ENCODE measurements at regions not wholly inside any gene's neighbourhood (a gene's known extent, or its start where the extent isn't known, plus 50 kb on each side); places are given as distances from the start of the nearest gene placed in this dataset.

- peaks cover 3% of the 10 kb centered on the region for H3K9me3 Mint-ChIP-seq
- intact Hi-C loops (cut with DNase I, micrococcal nuclease), result loop anchor here in 1 of 2 experiments (5.0 kb wide), 1 partner anchor 52 kb away; no protein-coding TSS in a partner anchor
- no peak overlapping the region for H3K4me3 Mint-ChIP-seq
- POLR2A ChIA-PET, result no interaction called here
- DNase-seq, result no peak
- Histone ChIP-seq H3K27me3 (ENCODE audit: control insufficient read depth in 1 of 2, insufficient read depth in 2 of 2, low read length in 2 of 2) (no peaks in the 10 kb centered on the region), H3K36me3 (ENCODE audit: insufficient read depth, low read length) (no peaks in the 10 kb centered on the region), H3K4me3 (ENCODE audit: low read length) (no peak overlapping the region), H3K9me3 (ENCODE audit: control insufficient read depth in 1 of 2, insufficient read depth in 1 of 2, low read length in 2 of 2) (no peaks in the 10 kb centered on the region), H3K27ac (ENCODE audit: low read depth in 1 of 2, low read length in 2 of 2) (no peak overlapping the region), H3K4me1 (ENCODE audit: insufficient read depth, low read length) (no peaks in the 10 kb centered on the region)
- CTCF ChIA-PET, result no interaction called here
- H3K36me3 Mint-ChIP-seq (ENCODE audit: low read depth), result no peaks in the 10 kb centered on the region
- no peak for TF ChIP-seq CTCF (IDR thresholded peaks at IDR 0.05)
- H3K27ac Mint-ChIP-seq, result no peak overlapping the region
- H3K4me1 Mint-ChIP-seq (ENCODE audit: low read depth), result peaks cover under 1% of the 10 kb centered on the region
- no peak for ATAC-seq (ENCODE audit: poor library complexity)
- H3K27me3 Mint-ChIP-seq, result no peaks in the 10 kb centered on the region
Observed at GRCh38 chr6:149223904-149224351, 93.6 kb upstream of the TAB2 start.

- no peak overlapping the region for H3K4me3 ChIP-seq (ENCODE audit: low read length)
- H3K27ac ChIP-seq (ENCODE audit: low read depth in 1 of 2, low read length in 2 of 2), result no peak overlapping the region
- no peak overlapping the region for H3K27ac Mint-ChIP-seq
- no peaks in the 10 kb centered on the region for H3K36me3 Mint-ChIP-seq (ENCODE audit: low read depth)
- intact Hi-C loops (cut with DNase I, micrococcal nuclease), result loop anchor here in 1 of 2 experiments (5.0 kb wide), 1 partner anchor 52 kb away; no protein-coding TSS in a partner anchor
- H3K27me3 Mint-ChIP-seq, result no peaks in the 10 kb centered on the region
- peaks cover 3% of the 10 kb centered on the region for H3K9me3 Mint-ChIP-seq
- no peaks in the 10 kb centered on the region for H3K4me1 ChIP-seq (ENCODE audit: insufficient read depth, low read length)
- no peak overlapping the region for H3K4me3 Mint-ChIP-seq
- ATAC-seq (ENCODE audit: poor library complexity) (no peak), DNase-seq (no peak)
- H3K4me1 Mint-ChIP-seq (ENCODE audit: low read depth), result no peaks in the 10 kb centered on the region
- H3K27me3 ChIP-seq (ENCODE audit: control insufficient read depth in 1 of 2, insufficient read depth in 2 of 2, low read length in 2 of 2), result no peaks in the 10 kb centered on the region
- TF ChIP-seq CTCF (IDR thresholded peaks at IDR 0.05), result no peak
- CTCF ChIA-PET, result no interaction called here
- H3K9me3 ChIP-seq (ENCODE audit: control insufficient read depth in 1 of 2, insufficient read depth in 1 of 2, low read length in 2 of 2), result no peaks in the 10 kb centered on the region
- H3K36me3 ChIP-seq (ENCODE audit: insufficient read depth, low read length), result no peaks in the 10 kb centered on the region
- POLR2A ChIA-PET, result no interaction called here
Observed at GRCh38 chr6:149224399-149224798, 93.1 kb upstream of the TAB2 start.

- Histone ChIP-seq H3K27ac (ENCODE audit: low read depth in 1 of 2, low read length in 2 of 2) (no peak overlapping the region), H3K4me1 (ENCODE audit: insufficient read depth, low read length) (no peaks in the 10 kb centered on the region), H3K27me3 (ENCODE audit: control insufficient read depth in 1 of 2, insufficient read depth in 2 of 2, low read length in 2 of 2) (no peaks in the 10 kb centered on the region), H3K4me3 (ENCODE audit: low read length) (no peak overlapping the region), H3K9me3 (ENCODE audit: control insufficient read depth in 1 of 2, insufficient read depth in 1 of 2, low read length in 2 of 2) (no peaks in the 10 kb centered on the region), H3K36me3 (ENCODE audit: insufficient read depth, low read length) (no peaks in the 10 kb centered on the region)
- H3K36me3 Mint-ChIP-seq (ENCODE audit: low read depth), result no peaks in the 10 kb centered on the region
- TF ChIP-seq CTCF (IDR thresholded peaks at IDR 0.05), result no peak
- POLR2A ChIA-PET, result no interaction called here
- CTCF ChIA-PET, result interaction anchor here (1.3 kb wide), 1 partner anchor 9 kb away, joined by 3 read pairs; no protein-coding TSS in a partner anchor
- H3K27me3 Mint-ChIP-seq, result no peaks in the 10 kb centered on the region
- ATAC-seq (ENCODE audit: poor library complexity), result no peak
- no peak overlapping the region for H3K4me3 Mint-ChIP-seq
- no peaks in the 10 kb centered on the region for H3K9me3 Mint-ChIP-seq
- DNase-seq, result no peak
- no peak overlapping the region for H3K27ac Mint-ChIP-seq
- no peaks in the 10 kb centered on the region for H3K4me1 Mint-ChIP-seq (ENCODE audit: low read depth)
- intact Hi-C loops (cut with DNase I, micrococcal nuclease), result no loop called here
Observed at GRCh38 chr6:149225370-149225769, 92.1 kb upstream of the TAB2 start.

Data from CD4-positive, alpha-beta T cell (primary cell).